ENCODE measurements at regions not wholly inside any gene's neighbourhood (a gene's known extent, or its start where the extent isn't known, plus 50 kb on each side); places are given as distances from the start of the nearest gene placed in this dataset.
"Not testable (repeated sequence)": the region's sequence is repeated elsewhere in the genome, so short reads cannot be mapped to it uniquely, and the experiment has no call there.

DNA sequence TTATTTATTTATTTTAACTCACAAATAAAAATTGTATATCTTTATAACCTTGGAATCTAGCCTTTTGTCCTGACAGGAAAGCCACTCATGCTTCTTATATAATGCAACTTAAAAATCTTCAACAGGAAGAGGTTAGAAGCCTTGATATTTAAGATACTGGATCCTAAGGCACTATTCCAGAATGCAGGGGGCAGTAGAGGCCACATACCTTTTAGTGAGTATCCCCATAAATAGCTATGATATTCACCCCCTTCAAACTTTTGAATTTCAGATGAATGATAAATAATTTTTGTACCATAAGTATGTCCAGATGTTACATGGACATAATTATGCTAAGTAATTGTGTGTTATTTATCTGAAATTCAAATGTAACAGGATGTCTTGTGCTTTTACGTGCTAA lies 592.7 kb upstream of the VRK2 start:
- Mint-ChIP-seq H3K27ac (no peak overlapping the region), H3K27me3 (no peaks in the 10 kb centered on the region), H3K4me1 (no peaks in the 10 kb centered on the region), H3K36me3 (ENCODE audit: low read depth) (no peaks in the 10 kb centered on the region), H3K4me3 (no peak overlapping the region)
- H3K9me3 ChIP-seq (ENCODE audit: control insufficient read depth, low read length, poor library complexity, severe bottlenecking) = no peaks in the 10 kb centered on the region
- DNase-seq (no peak), ATAC-seq (no peak)

DNA sequence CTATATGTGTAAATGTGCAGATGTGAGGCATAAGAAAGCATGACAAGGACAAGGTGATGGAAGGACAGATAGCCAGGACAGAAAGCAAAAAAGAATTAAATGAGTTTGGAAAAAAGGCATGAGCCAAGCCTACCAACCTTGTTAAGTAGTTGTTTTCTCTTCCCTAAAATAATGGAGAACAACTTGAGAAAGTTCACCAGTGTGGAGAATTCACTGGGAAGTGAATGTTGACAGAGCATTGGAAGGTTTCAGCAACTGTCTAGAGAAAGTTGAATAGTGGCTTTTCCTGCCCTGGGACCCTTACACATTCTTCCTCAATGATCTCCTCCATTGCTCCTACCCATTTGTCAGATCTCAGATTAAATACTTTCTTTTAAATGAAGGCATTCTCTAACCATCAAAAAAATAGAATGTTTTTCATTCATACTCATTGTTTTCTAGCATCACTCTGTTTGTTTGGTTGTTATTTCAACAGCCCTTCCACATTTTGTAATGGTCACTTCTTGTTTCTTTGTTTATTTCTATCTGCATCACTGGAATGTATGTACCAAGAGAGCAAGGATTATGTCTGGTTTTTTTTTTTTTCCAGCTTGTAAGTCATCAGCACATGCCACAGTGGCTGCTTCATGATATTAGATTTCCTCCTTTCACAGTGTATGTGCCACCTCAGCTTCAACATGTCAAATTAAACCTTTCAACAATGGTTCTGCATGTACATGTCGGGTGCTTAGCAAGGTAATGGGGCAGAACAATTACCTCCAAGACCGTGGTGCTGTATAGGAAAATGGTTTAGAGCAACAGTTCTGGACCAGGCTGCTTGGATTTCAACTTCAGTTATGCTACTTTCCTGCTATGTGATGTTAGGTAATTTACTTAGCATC lies 586.0 kb upstream of the VRK2 start:
- H3K4me3 Mint-ChIP-seq = no peak overlapping the region
- H3K27ac Mint-ChIP-seq = no peak overlapping the region
- H3K4me1 Mint-ChIP-seq = no peaks in the 10 kb centered on the region
- H3K36me3 Mint-ChIP-seq (ENCODE audit: low read depth) = no peaks in the 10 kb centered on the region
- DNase-seq = no peak
- no peak for ATAC-seq
- H3K9me3 ChIP-seq (ENCODE audit: control insufficient read depth, low read length, poor library complexity, severe bottlenecking) = no peaks in the 10 kb centered on the region
- H3K27me3 Mint-ChIP-seq = no peaks in the 10 kb centered on the region

DNA sequence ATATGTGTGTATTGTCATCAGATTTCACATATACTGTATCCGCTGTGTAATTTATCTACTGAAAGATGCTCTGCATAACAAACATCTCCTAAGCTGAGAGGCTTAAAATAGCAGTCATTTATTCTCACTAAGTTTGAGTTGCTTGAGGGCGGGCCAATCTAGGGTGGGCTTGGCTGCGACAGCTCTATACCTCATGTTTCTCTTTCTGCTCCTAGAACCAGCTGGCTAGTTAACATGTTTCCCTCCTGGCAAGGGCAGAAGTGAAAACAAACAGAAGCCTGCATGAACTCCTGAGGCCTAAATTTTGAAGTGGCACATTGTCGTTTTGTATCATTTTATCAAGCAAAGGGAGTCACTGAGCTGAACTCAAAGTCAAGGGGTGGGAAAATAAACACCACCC lies 585.0 kb upstream of the VRK2 start:
- no peak overlapping the region for H3K4me3 Mint-ChIP-seq
- no peak overlapping the region for H3K27ac Mint-ChIP-seq
- DNase-seq = no peak
- H3K9me3 ChIP-seq (ENCODE audit: control insufficient read depth, low read length, poor library complexity, severe bottlenecking) = no peaks in the 10 kb centered on the region
- no peak for ATAC-seq
- H3K27me3 Mint-ChIP-seq = no peaks in the 10 kb centered on the region
- no peaks in the 10 kb centered on the region for H3K4me1 Mint-ChIP-seq
- H3K36me3 Mint-ChIP-seq (ENCODE audit: low read depth) = no peaks in the 10 kb centered on the region

DNA sequence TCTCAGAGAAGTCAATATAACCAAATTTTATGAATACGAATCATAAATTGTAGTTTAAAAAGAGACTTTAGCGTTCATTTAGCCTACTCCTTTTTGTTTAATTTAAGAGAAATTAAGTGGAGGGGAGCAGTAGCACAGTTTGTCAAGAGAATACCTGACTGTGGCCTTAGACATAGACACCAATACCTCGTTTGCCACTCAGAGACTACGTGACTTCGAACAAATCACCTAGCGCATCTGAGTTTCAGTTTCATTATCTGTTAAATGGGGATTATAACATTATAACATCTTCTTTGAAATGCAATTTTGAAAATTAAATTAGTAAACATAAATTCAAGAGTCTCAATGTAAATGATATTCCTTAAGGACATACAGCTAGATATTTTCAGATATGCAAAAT lies 581.5 kb upstream of the VRK2 start:
- no peaks in the 10 kb centered on the region for H3K27me3 Mint-ChIP-seq
- no peaks in the 10 kb centered on the region for H3K4me1 Mint-ChIP-seq
- no peak for ATAC-seq
- no peaks in the 10 kb centered on the region for H3K9me3 ChIP-seq (ENCODE audit: control insufficient read depth, low read length, poor library complexity, severe bottlenecking)
- DNase-seq = no peak
- no peak overlapping the region for H3K4me3 Mint-ChIP-seq
- no peak overlapping the region for H3K27ac Mint-ChIP-seq
- no peaks in the 10 kb centered on the region for H3K36me3 Mint-ChIP-seq (ENCODE audit: low read depth)

DNA sequence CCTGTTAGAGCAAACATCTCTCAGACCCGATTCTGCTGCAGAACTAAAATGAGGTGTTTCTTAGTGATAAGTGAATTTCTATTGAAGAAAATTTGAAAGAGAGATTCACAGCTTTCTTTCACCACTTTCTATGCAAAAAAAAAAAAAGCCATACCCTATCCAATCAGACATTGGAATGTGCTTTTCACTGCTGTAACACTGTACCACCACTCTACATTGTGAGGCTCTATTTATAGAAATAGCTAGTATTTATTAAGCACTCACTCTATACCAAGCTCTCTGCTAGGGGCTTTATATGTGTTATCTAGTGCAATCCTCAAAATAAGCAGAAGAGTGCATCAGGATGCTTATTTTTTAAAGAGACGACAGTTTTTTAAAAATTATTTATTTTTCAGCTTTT lies 580.6 kb upstream of the VRK2 start:
- Mint-ChIP-seq H3K27ac (no peak overlapping the region), H3K4me1 (no peaks in the 10 kb centered on the region), H3K4me3 (no peak overlapping the region), H3K36me3 (ENCODE audit: low read depth) (no peaks in the 10 kb centered on the region), H3K27me3 (no peaks in the 10 kb centered on the region)
- ATAC-seq (no peak), DNase-seq (no peak)
- H3K9me3 ChIP-seq (ENCODE audit: control insufficient read depth, low read length, poor library complexity, severe bottlenecking) = no peaks in the 10 kb centered on the region

DNA sequence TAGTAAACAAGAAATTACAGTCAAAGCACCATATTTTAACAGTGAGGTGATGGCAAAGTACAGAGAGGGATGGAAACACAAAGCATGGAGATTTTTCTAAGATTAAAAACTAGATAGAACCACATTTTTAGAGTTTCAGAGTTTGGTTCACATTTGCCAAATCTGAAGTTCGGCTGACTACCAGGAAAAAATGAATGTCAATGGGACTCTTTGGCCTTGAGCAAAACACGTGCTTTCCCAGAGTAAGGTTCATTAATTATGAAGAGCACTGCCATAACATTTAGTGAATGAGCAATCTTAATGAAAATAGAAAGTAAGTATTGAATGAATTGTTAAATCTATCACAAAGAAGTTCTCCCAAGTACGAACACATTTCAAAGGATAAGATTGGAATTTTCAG lies 571.2 kb upstream of the VRK2 start:
- H3K4me3 Mint-ChIP-seq = no peak overlapping the region
- no peaks in the 10 kb centered on the region for H3K9me3 ChIP-seq (ENCODE audit: control insufficient read depth, low read length, poor library complexity, severe bottlenecking)
- no peaks in the 10 kb centered on the region for H3K4me1 Mint-ChIP-seq
- no peak overlapping the region for H3K27ac Mint-ChIP-seq
- DNase-seq (no peak), ATAC-seq (no peak)
- H3K27me3 Mint-ChIP-seq = no peaks in the 10 kb centered on the region
- no peaks in the 10 kb centered on the region for H3K36me3 Mint-ChIP-seq (ENCODE audit: low read depth)

DNA sequence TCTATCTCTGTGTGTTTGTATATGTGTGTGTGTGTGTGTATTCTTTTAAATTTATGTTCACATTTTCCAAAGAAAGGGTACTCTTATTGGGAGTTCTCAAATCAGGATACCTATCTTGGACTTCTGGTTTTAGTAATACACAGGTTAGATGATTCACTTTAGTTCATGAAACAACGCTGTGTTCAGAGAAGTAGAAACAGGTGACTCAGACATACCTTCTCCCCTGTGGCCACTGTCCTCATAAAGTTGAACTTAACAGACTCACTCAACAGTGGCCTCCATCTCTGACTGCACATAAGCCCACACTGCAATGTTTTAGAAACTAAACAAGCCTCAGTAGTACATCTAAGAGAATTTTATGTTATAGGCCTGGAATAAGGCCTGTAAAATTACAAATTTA lies 566.6 kb upstream of the VRK2 start:
- no peaks in the 10 kb centered on the region for H3K27me3 Mint-ChIP-seq
- H3K36me3 Mint-ChIP-seq (ENCODE audit: low read depth) = no peaks in the 10 kb centered on the region
- H3K27ac Mint-ChIP-seq = no peak overlapping the region
- H3K4me1 Mint-ChIP-seq = no peaks in the 10 kb centered on the region
- DNase-seq = no peak
- no peaks in the 10 kb centered on the region for H3K9me3 ChIP-seq (ENCODE audit: control insufficient read depth, low read length, poor library complexity, severe bottlenecking)
- H3K4me3 Mint-ChIP-seq = no peak overlapping the region
- no peak for ATAC-seq

DNA sequence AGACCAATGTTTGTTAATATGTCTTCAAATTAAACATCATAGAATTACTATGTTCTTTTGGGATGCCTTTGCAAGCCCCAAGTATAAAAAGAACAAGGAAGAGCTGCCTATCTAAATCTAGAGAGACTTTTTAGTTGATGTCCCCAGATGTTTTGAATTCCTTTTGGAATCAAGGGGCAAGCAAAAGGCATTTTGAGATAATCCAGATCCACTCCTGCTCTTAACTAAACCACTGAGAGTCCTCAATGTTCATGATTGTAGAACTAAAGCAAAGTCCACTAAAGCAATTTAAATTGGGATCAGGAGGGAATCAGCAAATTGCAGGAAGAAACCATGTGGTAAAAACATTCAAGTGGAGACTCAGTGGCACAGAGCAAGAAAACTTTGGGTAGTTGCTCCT lies 558.5 kb upstream of the VRK2 start:
- no peaks in the 10 kb centered on the region for H3K36me3 Mint-ChIP-seq (ENCODE audit: low read depth)
- H3K4me1 Mint-ChIP-seq = no peaks in the 10 kb centered on the region
- H3K9me3 ChIP-seq (ENCODE audit: control insufficient read depth, low read length, poor library complexity, severe bottlenecking) = no peaks in the 10 kb centered on the region
- no peak overlapping the region for H3K27ac Mint-ChIP-seq
- H3K27me3 Mint-ChIP-seq = no peaks in the 10 kb centered on the region
- H3K4me3 Mint-ChIP-seq = no peak overlapping the region
- DNase-seq (no peak), ATAC-seq (no peak)

DNA sequence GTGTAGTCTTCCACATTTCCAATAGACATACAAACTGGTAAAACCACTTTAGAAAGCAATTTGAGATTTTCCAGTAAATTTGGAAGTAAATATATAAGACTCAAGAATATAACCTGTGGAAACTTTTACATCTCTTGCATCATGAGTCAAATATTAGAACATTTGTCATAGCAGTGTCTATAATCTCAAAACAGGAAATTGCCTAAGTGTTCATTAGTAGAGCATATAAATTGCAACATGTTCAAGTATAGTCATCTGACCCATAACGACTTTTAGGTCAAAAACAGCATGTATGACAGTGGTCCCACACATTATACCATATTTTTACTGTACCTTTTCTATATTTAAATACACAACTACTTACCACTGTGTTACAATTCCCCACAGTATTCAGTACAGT lies 555.9 kb upstream of the VRK2 start:
- no peak for DNase-seq
- H3K4me1 Mint-ChIP-seq = no peaks in the 10 kb centered on the region
- H3K27me3 Mint-ChIP-seq = no peaks in the 10 kb centered on the region
- no peak for ATAC-seq
- H3K36me3 Mint-ChIP-seq (ENCODE audit: low read depth) = no peaks in the 10 kb centered on the region
- no peak overlapping the region for H3K4me3 Mint-ChIP-seq
- no peak overlapping the region for H3K27ac Mint-ChIP-seq
- H3K9me3 ChIP-seq (ENCODE audit: control insufficient read depth, low read length, poor library complexity, severe bottlenecking) = no peaks in the 10 kb centered on the region

DNA sequence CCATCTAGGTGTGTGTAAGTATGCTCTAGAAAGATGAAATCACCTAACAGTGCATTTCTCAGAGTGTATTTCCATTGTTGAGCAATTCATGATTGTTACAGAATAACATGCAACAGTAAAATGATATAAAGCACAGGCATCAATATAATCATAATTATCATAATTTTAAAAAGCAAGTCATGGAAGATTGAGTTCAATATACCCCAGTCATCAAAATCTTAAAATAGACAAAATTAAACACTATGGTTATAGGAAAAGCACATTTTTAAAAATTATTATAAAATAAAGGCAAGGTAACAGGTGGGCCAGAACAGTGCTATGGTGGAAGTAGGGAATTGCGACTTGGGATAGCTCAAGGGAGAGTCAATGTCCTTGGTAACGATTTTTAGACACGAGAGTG lies 555.4 kb upstream of the VRK2 start:
- no peaks in the 10 kb centered on the region for H3K27me3 Mint-ChIP-seq
- DNase-seq = no peak
- no peaks in the 10 kb centered on the region for H3K4me1 Mint-ChIP-seq
- H3K9me3 ChIP-seq (ENCODE audit: control insufficient read depth, low read length, poor library complexity, severe bottlenecking) = no peaks in the 10 kb centered on the region
- ATAC-seq = no peak
- no peak overlapping the region for H3K27ac Mint-ChIP-seq
- H3K36me3 Mint-ChIP-seq (ENCODE audit: low read depth) = no peaks in the 10 kb centered on the region
- H3K4me3 Mint-ChIP-seq = no peak overlapping the region

DNA sequence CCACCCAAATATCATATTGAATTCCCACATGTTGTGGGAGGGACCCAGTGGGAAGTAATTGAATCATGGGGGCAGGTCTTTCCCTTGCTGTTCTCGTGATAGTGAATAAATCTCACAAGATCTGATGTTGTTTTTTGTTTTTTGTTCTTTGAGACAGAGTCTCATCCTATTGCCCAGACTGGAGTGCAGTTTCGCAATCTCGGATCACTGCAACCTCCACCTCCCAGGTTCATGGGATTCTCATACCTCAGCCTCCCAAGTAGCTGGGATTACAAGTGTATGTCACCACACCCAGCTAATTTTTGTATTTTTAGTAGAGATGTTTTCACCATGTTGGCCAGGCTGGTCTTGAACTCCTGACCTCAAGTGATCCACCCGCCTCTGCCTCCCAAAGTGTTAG lies 552.6 kb upstream of the VRK2 start:
- not testable (repeated sequence) for H3K4me3 Mint-ChIP-seq; H3K27ac Mint-ChIP-seq; H3K36me3 Mint-ChIP-seq (ENCODE audit: low read depth); H3K4me1 Mint-ChIP-seq; ATAC-seq; H3K9me3 ChIP-seq (ENCODE audit: control insufficient read depth, low read length, poor library complexity, severe bottlenecking); H3K27me3 Mint-ChIP-seq; DNase-seq

DNA sequence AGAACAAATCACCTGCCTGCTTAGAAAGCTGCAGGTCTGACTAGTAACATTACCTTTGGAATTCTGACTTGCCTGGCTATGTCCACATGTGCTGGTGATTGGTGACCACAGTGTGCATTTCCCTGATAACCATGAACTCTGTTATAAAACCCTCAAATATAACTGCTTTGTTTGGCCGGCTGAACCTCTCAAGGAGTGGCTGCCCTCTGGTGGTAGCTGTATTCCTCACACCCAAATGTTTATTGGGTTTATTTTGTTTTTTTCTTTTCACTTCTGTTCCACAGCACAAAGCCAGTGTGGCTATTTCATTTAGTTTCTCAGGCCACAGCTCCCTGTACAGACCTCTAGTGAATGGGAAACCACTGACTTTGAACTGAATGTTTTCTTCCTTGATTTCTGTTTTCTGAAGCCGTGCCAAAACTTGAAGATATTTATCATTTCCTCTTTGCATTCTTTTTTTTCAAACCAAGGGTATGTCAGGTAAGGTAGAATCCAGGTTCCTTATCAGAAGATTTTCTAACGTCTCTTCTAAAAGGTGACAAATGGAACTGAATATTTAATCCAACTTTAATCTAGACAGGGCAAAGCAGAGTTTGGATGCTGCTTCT lies 549.0 kb upstream of the VRK2 start:
- DNase-seq (no peak), ATAC-seq (no peak)
- Mint-ChIP-seq H3K36me3 (ENCODE audit: low read depth) (no peaks in the 10 kb centered on the region), H3K4me1 (peaks cover 3% of the 10 kb centered on the region), H3K27ac (no peak overlapping the region), H3K27me3 (no peaks in the 10 kb centered on the region), H3K4me3 (no peak overlapping the region)
- H3K9me3 ChIP-seq (ENCODE audit: control insufficient read depth, low read length, poor library complexity, severe bottlenecking) = no peaks in the 10 kb centered on the region

DNA sequence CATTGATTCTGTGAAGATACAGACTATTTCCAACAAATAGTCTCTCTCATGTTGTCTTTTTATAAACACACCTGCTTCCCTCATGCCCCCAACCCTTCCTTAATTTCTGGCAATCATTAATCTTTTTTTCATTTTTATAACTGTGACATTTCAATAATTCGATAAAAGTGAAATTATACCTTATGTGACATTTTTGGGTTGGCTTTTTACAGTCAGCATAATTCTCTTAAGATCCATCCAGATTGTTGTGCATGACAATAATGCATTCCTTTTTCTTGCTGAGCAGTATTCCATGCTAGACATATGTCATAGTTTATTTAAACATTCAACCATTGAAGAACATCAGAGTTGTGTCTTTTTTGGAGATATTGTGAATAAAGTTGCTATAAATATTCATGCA lies 541.8 kb upstream of the VRK2 start:
- Mint-ChIP-seq H3K4me1 (no peaks in the 10 kb centered on the region), H3K36me3 (ENCODE audit: low read depth) (no peaks in the 10 kb centered on the region), H3K27ac (no peak overlapping the region), H3K4me3 (no peak overlapping the region), H3K27me3 (no peaks in the 10 kb centered on the region)
- H3K9me3 ChIP-seq (ENCODE audit: control insufficient read depth, low read length, poor library complexity, severe bottlenecking) = no peaks in the 10 kb centered on the region
- no peak for ATAC-seq
- DNase-seq = no peak

DNA sequence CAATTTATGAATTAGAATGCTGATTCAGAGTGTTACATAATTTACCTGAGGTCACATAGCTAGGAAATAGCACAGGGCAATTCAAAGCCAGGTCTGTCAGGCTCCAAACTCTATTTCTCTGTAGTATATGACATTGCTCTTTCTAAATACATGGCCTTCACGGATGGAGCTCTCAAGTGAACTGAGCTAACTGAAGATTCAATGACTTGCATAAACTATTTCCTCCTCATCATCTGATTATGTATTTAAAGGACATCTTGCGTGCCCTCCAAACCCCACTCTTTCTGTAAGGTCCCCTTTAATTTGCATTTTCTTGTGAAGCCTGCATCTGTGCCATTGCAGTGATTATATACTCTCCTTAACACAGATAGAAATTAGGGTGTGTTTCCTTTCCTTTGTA lies 537.4 kb upstream of the VRK2 start:
- ATAC-seq (no peak), DNase-seq (no peak)
- no peaks in the 10 kb centered on the region for H3K4me1 Mint-ChIP-seq
- no peak overlapping the region for H3K27ac Mint-ChIP-seq
- no peaks in the 10 kb centered on the region for H3K9me3 ChIP-seq (ENCODE audit: control insufficient read depth, low read length, poor library complexity, severe bottlenecking)
- no peak overlapping the region for H3K4me3 Mint-ChIP-seq
- no peaks in the 10 kb centered on the region for H3K36me3 Mint-ChIP-seq (ENCODE audit: low read depth)
- no peaks in the 10 kb centered on the region for H3K27me3 Mint-ChIP-seq

Measured in T-helper 17 cell (primary cell).